ENCODE measurements at regions not wholly inside any gene's neighbourhood (a gene's known extent, or its start where the extent isn't known, plus 50 kb on each side); places are given as distances from the start of the nearest gene placed in this dataset.

GRCh38 chr21:17738176-17738953, 80.8 kb downstream of the C21orf91 start:
- H3K27ac Mint-ChIP-seq (ENCODE audit: unreplicated experiment): no peak overlapping the region
- DNase-seq (ENCODE audit: extremely low spot score, unreplicated experiment): no peak
- no peaks in the 10 kb centered on the region for H3K4me1 Mint-ChIP-seq (ENCODE audit: unreplicated experiment)
- no peak overlapping the region for H3K4me3 Mint-ChIP-seq (ENCODE audit: unreplicated experiment)
- H3K9me3 Mint-ChIP-seq (ENCODE audit: unreplicated experiment): peaks cover 26% of the 10 kb centered on the region
- H3K27me3 Mint-ChIP-seq (ENCODE audit: unreplicated experiment): no peaks in the 10 kb centered on the region
- no peaks in the 10 kb centered on the region for H3K36me3 Mint-ChIP-seq (ENCODE audit: unreplicated experiment)
- no peak for TF ChIP-seq CTCF (IDR thresholded peaks at IDR 0.05)

- Mint-ChIP-seq H3K4me1 (ENCODE audit: unreplicated experiment) (no peaks in the 10 kb centered on the region), H3K9me3 (ENCODE audit: unreplicated experiment) (peaks cover 21% of the 10 kb centered on the region), H3K27ac (ENCODE audit: unreplicated experiment) (no peak overlapping the region), H3K4me3 (ENCODE audit: unreplicated experiment) (no peak overlapping the region), H3K36me3 (ENCODE audit: unreplicated experiment) (no peaks in the 10 kb centered on the region), H3K27me3 (ENCODE audit: unreplicated experiment) (no peaks in the 10 kb centered on the region)
- no peak for DNase-seq (ENCODE audit: extremely low spot score, unreplicated experiment)
- TF ChIP-seq CTCF (IDR thresholded peaks at IDR 0.05): no peak
These were observed 83.1 kb downstream of the C21orf91 start for GRCh38 chr21:17736072-17736471.

- H3K27ac Mint-ChIP-seq (ENCODE audit: unreplicated experiment): no peak overlapping the region
- no peak for DNase-seq (ENCODE audit: extremely low spot score, unreplicated experiment)
- TF ChIP-seq CTCF (IDR thresholded peaks at IDR 0.05): no peak
- H3K27me3 Mint-ChIP-seq (ENCODE audit: unreplicated experiment): no peaks in the 10 kb centered on the region
- peaks cover 17% of the 10 kb centered on the region for H3K9me3 Mint-ChIP-seq (ENCODE audit: unreplicated experiment)
- H3K4me3 Mint-ChIP-seq (ENCODE audit: unreplicated experiment): no peak overlapping the region
- H3K36me3 Mint-ChIP-seq (ENCODE audit: unreplicated experiment): no peaks in the 10 kb centered on the region
- no peaks in the 10 kb centered on the region for H3K4me1 Mint-ChIP-seq (ENCODE audit: unreplicated experiment)
These were observed 85.9 kb downstream of the C21orf91 start for GRCh38 chr21:17733209-17733608.

- DNase-seq (ENCODE audit: extremely low spot score, unreplicated experiment): no peak
- Mint-ChIP-seq H3K27ac (ENCODE audit: unreplicated experiment) (no peak overlapping the region), H3K36me3 (ENCODE audit: unreplicated experiment) (no peaks in the 10 kb centered on the region), H3K4me3 (ENCODE audit: unreplicated experiment) (no peak overlapping the region), H3K9me3 (ENCODE audit: unreplicated experiment) (peaks cover 13% of the 10 kb centered on the region), H3K27me3 (ENCODE audit: unreplicated experiment) (no peaks in the 10 kb centered on the region), H3K4me1 (ENCODE audit: unreplicated experiment) (no peaks in the 10 kb centered on the region)
- no peak for TF ChIP-seq CTCF (IDR thresholded peaks at IDR 0.05)
These were observed 86.8 kb downstream of the C21orf91 start for GRCh38 chr21:17732306-17732705.

GRCh38 chr21:17731554-17731953, 87.6 kb downstream of the C21orf91 start:
- Mint-ChIP-seq H3K4me1 (ENCODE audit: unreplicated experiment) (no peaks in the 10 kb centered on the region), H3K27ac (ENCODE audit: unreplicated experiment) (no peak overlapping the region), H3K9me3 (ENCODE audit: unreplicated experiment) (peaks cover 13% of the 10 kb centered on the region), H3K27me3 (ENCODE audit: unreplicated experiment) (no peaks in the 10 kb centered on the region), H3K4me3 (ENCODE audit: unreplicated experiment) (no peak overlapping the region), H3K36me3 (ENCODE audit: unreplicated experiment) (no peaks in the 10 kb centered on the region)
- no peak for TF ChIP-seq CTCF (IDR thresholded peaks at IDR 0.05)
- DNase-seq (ENCODE audit: extremely low spot score, unreplicated experiment): no peak

Measured in osteocyte (in vitro differentiated cells).